ENCODE measurements at regions not wholly inside any gene's neighbourhood (a gene's known extent, or its start where the extent isn't known, plus 50 kb on each side); places are given as distances from the start of the nearest gene placed in this dataset.

DNA sequence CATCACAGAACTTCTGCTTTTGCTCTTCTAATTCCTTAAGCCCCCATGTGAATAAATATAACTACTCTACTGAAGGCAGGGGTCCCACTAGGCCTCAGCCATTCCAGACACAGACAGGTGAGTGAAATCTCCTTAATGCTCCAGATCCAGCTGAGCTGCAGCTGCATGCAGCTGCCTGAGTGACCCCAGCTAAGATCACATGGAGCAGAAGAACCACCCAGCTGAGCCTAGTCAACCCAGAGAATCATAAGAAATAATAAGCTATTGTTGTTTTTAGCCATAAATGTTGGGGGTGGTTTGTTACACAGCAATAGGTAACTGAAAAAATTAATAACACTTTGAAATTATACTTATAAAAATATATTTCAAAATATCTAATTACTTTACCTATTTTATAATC is 220.3 kb downstream of the SIPA1L2 start:
- DNase-seq, result no peak

DNA sequence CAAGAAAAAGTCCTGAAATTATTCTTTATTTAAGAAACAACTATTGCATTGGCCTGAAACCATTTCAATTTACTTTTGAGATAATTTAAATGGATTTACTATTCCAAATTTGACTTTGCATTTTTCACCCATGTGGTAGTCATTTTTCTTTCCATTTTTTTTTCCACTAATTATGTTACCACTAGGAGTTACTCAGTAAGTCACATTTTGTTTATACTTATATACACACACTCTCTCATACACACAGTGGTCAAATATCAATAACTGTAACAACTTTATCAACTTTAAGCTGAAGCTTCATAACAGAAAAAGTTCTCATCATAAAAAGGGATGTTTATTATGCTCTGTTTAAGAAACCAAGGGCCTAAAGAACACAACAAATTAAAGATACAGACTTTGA is 222.8 kb downstream of the SIPA1L2 start:
- no peak for DNase-seq

DNA sequence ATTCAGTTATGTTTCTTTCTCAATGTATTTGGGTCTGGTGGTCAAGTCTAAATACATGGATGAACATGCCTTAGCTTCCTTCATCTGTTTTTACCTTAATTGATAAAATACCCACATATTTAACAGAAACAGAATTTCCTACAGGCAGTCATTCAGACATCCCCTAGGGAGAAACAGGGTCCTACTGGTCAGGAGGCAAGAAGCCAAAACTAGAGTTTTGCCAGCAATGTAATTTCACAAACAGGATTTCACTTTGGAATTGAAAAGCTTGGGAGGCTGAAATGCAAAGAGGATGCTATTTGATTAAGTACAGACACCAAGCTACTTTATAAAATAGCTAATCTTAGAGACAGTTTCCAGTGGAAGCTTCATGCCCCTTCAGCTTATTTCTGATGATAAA is 224.2 kb downstream of the SIPA1L2 start:
- DNase-seq, result no peak

DNA sequence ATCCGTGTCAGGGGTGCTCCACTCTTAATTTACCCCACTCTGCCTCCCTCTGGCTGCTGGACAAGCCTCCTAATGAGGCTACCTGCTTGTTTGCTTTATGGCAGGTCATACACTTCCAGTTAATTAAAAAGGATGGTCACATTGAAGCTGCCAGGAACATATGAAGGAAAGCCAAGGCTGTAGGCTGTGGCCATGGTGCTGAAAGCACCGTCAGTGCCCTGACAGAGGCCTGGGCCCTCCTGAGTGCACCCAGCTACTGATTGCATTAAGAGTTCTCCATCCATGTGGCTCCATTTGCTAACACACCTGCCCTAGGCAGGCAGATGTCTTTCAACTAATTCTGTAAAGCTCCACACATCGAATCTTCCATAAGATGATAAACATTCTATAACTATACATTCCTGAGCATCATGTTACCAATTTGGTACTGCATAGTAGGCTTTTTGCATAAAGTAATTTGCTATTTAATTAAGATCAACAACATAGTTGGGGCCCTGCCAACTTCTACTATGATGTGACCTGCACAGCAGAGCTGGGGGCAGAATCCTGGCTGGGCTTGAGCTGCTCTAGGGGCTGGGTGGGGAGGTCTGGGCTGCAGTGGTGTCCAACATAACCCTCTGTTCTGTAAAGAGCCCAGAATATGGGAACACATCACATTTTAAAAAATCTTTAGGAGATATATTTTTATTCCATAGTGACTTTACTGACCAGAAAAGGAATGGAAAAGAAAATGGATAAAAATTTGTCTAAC is 224.8 kb downstream of the SIPA1L2 start:
- DNase-seq, result no peak

DNA sequence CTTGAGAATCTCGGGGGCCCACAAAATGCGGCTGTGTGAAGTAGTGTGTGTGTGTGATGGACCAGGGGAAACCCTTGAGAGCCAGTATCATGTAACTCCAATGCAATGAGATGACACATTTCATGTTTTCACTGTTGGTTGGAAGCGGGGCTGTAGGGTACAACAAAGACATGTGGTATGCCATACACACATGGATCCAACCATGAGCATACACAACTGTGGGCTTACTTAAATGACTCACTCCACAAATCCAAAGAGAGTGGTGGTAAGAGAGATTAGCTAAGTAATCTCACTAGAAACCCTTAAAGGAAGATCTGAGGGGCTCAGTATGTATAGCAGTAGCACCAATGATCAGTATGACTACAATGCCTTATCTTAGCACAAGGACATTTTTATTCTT is 225.7 kb downstream of the SIPA1L2 start:
- no peak for DNase-seq

DNA sequence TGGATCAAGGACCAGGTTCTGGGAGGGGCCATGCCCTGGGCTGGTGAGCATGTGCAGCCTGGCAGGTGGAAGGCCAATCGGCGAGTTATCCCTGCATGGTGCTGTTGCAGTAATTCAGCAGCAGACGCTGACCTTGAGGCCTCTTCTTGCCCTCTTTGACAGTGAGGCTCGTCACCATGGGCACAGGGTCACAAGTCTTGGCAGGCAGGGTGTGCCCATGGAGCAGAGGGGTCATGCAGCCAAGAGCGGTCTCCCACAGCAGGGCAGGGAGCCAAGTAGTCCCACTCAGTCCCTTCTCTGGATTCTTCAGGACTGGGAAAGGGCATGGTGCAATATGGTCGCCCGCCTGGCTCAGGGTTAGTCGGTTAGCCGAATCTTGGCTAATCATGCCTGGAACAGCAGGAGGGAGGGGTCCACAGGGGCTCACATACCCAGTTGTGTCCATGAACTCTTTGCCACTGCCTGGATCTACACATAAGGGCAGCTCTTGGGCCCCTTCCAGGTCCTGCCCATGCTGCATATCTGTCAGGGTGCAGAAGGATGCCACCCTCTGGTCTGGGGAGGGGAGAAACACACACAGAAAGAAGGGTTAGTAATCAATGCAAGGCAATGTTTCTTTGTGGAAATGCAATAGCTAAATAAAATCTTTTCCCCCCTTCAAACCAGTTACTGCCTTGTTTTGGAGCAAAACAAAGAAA is 226.8 kb downstream of the SIPA1L2 start:
- DNase-seq, result no peak

DNA sequence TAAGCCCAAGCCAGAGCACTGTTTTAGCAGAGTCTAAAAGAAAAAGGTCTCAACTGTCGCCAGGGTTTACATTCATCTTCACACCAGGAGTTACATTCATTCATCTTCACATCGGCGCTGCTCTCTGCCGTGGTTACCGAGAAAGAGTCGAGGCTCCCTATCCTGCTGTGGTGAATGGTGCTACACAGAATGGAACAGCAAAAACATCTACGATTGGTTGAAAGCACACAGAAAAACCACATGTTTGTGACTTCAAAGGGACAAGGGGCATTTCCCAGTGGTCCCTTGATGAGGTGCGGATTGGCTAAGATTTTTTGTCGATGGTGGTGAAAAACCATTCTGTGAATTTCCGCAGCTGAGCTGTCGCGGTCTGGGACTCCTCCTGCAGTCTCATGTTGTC is 231.1 kb downstream of the SIPA1L2 start:
- no peak for DNase-seq

DNA sequence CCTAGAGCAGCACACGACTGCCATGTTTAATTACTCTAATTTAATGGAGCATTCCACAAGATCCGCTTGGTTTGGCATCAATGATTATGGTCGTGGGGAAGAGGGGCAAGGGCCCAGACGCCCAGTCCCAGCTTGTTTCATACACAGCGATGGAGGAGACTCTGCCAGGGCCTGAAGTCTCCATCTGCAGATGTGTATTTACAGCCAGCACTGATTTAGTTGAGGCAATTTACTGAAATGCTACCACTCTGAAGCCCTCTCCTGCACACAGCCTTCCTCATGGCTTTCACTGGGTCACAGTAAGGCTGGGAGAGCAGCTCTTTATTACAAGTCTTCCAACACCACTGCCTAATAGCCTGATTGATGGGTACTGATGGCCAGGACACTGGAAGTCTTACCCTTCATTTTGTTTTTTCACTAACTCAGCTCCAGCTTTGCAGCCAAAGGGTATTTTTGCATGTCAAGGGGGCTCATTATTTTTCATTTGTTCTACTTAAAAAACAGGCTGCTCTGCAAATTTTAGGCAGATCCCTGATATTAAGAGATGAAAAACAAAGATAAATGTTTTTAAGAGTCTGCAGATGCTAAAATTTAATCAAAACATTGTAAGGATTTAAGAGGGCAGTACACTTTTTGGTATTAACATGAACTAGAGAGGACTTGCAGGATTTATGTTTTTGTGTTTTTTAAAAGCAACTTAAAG is 236.3 kb downstream of the SIPA1L2 start:
- no peak for DNase-seq

DNA sequence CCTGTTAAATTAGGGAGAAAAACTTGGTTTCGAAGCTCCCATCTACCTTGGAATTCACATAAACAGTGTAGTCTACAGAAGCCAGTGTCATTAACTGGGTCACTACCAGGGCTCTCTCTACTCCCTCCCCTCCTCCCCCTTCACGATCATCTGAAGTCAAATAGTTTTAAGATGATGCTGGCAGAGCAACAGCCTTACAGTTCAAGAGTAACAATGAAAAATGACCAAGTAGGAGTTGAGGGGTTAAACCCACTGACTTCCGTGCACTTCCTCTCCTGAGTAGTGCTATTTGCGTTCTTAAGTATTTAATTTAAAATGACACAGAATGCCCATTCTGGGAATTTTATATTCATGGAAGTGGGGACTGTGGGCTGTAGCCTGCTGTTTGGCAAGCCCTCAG is 236.9 kb downstream of the SIPA1L2 start:
- DNase-seq, result no peak

DNA sequence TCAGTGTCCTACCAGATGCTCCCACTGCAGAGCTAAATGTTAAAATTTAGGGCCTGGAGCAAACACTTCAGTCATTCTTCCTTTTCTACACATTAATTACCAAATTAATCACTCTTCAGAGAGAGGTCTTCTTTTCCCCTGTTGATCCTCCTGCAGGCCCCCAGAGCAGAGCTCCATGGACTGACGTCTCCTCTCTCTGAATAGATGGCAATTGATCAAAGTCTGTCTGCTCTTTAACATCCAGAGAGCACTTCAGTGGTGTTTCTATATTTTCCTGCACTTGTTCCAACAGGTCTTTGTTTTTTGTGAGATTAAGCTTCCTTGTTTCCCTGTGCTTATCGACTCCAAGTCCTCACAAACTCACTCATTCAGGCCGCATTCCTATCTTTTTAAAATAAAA is 239.3 kb downstream of the SIPA1L2 start:
- DNase-seq, result no peak

DNA sequence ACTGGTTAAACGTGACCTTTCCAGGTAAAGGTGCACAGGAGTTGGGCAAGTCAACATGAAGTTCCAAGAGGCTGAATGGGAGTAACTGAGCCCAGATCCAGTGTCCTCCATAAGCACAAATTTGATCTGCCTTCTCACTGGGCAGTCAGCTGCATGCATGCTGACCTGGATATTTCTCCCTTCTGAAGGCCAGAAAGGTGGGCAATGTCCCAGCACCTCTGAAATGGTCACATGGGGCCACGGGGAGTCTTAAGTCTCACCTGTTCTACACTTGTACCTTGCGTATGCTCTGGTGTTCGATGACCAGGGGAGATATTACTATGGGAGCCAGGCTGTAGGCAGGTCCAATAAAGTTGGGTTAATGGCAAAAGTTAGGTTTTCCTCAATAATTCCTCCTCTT is 240.2 kb downstream of the SIPA1L2 start:
- no peak for DNase-seq

DNA sequence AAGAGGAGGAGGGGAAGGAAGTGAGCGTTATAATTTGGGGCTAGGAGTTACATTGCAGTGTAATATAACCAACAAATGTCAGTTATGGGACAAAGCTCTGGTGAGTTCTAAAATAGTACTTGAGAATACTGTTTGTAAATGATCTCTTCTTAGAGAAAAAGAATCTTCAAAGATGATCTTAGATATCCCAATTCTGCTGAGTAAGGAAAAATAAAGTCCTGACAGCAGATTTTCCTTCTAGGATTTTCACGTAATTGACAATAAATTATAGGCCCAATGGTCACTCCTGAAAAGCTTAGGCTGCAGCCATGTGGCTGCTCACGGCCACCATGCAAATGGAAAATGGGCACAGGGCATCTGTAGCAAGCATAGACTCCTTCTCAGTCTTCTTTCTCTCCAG is 241.6 kb downstream of the SIPA1L2 start:
- no peak for DNase-seq

DNA sequence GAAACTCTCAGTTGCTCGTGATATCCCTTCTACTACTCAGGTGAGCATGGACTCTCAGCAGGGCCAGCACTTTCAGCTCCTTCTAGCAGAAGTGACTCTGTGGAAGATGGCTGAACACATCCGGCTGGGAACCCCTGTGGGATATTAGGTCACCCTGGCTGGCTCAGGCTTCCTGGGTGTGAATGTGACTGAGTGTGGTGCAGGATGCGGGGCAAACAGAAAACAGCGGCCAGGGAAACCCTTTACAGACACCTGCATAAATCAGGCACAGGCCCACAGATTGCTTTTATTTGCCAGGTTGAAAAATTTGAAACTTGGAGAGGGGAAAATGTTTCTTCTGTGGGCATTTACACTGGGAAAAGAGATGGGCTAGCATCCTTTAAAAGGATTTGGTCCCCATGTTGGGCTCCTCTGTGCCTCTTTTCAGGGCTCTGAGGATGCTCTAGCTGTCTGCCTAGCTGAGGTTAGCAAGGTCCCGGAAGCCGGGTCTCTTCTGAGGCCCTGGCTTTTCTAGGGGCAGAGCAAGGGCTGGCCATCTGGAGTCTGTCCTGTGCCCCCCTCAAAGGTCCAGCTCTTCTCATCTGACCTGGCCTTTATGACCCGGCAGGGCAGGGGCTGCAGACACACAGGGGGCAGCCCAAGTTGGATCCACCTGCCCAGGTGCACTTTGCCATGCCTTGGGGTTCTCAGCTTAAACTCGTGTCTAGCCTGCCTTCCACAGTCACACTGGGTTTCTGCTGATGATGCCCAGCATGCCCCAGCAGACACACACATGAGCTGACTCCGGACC is 243.0 kb downstream of the SIPA1L2 start:
- DNase-seq, result no peak

DNA sequence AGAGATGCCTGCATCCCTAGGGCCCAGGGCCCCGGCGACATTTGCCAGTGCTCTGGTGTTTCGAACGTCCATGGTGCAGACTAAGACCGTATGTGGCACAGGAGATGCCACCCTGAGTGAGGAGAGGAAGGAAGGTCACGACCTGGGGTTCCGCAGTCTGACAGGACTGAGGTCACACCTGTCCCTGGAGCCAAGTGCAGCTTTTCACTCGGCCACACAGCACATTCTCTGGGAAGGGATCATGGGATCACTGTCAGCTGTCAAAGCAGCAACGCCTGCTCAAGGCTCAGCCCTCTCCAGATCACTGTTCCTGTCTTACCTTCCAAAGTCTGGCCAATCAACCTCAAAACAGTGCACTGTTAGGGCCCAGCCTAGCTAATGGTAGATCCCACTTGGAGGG is 243.6 kb downstream of the SIPA1L2 start:
- DNase-seq, result no peak

DNA sequence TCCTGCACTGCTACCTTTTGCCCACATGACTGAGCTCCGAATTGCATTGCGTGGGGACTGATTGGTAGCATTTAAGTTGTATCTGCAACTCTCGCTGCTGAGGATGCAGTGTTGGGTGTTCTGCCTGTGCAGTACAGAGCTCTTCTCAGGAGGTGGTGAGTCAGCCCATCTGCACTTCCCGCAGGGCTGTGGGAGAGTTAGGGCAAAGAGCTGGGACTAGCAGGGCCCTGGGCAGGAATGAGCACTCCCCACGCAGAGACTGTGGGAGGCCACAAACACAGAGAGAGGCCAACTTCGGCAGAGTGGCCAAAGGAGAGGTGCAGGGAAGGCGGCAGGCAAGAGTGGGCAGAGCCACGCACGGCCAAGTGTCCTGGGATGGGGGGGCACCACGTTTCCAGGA is 244.7 kb downstream of the SIPA1L2 start:
- no peak for DNase-seq

DNA sequence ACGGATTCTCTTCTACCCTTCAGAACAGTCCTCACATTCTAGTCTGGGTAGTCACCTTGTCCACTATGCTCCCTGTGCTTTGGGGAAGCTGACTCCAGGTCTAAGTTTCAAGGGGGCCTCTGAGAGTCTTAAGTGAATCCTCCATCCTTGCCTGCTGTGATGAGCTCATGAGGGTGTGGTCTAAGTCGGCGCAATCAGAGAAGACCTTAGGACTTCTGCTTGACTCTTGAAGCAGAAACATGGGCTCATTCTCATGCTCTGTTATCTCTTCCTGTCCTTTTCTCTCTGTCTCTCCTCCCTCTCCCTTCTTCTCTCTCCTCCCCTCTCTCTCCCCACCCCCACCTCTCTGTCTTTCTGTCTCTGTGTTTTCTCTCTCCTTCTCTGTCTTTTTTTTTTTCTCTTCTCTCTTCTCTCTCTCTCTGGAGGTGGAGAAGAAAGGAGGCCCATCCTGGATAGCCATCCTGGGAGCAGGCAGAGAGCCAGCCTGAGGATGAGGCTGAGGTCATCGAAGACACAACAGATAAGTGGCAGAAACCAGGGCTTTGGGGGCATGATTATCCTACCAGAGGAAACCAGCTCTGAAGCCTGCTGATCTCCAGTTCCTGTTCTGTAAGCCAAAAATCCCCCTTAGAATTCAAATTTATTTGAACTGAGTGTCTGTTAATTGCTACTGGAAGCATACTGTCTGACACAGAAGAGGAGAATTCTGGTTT is 245.6 kb downstream of the SIPA1L2 start:
- no peak for DNase-seq

DNA sequence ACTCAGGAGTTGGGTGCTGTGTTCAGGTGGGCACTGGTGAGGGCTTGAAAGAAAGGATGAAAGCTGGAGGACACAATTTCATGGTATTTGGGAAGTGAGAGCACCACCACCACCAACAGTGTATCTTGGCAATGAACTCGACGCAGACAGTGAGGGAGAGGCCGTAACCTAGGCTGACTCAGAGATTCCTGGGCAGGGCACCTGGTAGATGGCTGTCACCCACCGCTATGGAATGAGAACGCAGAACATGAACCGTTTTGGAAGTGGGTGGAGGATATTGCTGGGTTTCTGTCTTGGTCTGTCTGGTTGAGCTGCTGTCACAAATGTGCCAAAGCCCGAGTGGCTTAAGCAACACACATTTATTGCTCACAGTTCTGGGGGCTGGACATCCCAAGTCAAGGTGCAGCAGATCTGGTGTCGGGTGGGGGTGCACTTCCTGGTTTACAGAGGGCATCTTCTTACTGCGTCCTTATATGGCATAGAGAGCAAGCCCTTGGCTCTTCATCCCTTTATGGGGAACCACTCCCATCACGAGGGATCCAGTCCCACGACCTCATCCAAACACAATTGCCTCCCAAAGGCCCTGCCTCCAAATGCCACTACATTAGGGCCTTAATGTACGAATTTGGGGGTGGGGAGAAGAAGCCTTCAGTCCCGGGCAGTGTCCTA is 246.3 kb downstream of the SIPA1L2 start:
- DNase-seq, result no peak

DNA sequence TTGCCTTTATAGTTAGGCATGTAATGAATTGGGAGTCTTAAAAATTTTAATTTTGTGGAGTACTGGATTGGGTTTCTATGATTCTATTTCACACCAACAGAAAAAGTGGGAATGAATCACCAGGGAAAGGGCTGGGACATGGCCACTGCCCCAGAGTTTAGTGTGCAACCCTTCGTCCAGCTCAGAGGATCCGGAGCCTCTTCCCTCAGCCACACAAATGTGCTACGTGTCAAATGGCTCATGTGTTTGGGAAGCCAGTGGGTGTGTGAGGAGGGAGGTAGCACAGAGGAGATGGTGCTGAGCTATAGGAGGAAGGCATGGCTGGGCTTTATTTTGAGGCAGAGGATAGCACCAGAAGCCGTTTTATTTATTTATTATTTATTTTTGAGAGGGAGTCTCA is 247.3 kb downstream of the SIPA1L2 start:
- DNase-seq, result no peak

DNA sequence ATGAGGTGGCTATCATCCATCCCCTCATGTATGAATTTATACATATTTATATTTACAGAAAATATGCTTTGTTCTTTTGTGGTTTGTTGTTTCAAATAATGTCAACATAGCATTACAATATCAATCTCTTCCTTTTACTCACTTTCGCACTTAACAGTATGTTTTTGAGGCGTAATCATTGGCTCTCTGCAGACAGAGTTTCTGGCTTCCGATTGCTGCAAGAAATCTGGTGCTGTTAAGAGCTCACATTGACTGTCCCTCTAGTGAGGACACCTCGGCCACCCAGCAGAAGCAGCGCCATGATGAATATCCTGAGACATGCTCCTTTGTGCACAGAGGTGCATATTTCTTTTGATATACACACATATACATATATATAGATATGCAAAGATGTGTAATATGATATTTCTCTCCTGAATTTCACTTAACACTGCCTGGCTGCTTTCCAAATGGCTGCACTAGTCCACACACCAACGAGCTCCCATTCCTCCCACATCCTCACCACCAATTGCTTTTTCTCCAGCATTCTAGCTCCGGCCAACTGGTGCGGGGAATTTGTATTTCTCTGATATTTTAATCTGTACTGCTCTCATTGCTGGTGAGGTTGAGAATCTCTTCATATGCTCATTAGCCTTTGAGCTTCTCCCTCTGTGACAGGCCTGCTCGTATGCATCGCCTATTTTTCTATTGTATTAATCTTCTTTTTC is 248.4 kb downstream of the SIPA1L2 start:
- DNase-seq, result no peak

DNA sequence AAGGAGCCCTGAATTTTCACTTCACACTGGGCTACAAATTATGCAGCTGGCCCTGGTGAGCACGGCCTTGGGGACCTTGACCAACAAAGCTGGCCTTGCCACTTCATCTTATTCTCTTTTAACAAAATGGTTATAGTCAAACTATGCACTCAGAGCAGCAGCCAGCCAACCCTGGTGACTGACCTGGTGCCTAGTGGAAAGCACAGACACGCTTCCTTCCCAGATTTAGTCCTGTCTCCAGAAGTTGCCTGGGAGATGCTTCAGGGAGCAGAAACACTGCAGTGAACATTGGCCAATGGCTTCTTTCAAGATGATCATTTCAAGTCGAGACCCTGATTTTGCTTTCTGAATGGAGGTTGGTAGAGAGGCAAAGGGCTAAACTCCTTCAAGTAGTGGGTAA is 249.3 kb downstream of the SIPA1L2 start:
- no peak for DNase-seq

DNA sequence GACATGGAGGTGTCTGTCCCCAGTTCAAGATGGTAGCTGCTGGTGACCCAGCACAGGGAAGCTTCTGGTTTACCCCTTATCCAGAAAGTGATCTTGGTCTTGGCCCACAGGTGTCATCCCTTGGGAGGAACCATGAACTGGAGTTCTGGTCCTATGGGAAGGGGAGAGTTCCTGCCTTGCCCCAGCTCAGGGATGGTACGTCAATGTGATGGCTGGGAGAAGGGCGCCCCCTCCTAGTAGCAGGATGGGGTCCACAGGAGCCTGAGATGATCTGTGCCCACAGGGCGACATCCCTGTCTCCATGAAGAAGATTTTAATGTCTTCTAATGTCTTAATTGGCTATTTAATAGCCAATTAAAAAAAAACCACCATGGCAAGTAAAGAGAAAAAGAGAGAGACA is 249.8 kb downstream of the SIPA1L2 start:
- no peak for DNase-seq

DNA sequence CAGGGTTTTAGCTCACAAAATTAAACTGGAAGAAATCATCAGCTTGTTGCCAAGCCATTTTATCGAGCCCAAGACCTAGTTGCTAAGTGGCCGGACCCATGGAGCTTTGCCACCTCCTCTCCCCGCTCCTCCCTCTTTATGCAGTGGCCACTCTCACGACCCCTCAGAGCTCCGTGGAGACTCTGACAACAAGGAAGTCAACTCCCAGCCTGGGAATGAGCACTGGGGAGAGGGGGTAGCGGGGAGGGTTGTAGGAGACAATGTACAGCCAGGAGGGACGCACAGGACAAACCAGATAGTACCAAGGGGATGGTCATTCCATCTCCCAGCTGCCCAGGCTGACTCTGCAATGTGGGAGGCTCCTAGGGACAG is 250.9 kb downstream of the SIPA1L2 start:
- DNase-seq, result no peak
